ENCODE measurements at regions not wholly inside any gene's neighbourhood (a gene's known extent, or its start where the extent isn't known, plus 50 kb on each side); places are given as distances from the start of the nearest gene placed in this dataset.

DNA sequence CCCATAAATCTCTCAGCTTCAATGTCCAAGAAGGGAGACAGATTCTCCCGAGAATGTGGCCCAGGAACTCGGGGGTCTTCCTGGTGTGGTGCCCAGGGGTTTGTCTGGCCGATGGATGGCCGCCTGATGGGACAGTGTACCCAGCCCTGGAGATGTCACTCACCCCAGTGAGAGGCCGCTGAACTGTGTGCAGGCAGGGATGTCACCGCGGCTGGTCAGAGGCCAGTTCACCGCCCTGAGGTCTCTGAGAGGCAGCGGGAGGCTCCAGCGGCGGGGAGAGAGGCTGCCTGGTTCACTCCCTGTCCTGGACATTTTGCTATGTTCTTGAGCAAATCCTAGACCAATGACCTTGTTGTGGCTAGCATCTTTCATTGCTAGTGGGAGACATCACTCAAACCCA, 1349.5 kb downstream of the BRD1 start:
- DNase-seq = no peak

DNA sequence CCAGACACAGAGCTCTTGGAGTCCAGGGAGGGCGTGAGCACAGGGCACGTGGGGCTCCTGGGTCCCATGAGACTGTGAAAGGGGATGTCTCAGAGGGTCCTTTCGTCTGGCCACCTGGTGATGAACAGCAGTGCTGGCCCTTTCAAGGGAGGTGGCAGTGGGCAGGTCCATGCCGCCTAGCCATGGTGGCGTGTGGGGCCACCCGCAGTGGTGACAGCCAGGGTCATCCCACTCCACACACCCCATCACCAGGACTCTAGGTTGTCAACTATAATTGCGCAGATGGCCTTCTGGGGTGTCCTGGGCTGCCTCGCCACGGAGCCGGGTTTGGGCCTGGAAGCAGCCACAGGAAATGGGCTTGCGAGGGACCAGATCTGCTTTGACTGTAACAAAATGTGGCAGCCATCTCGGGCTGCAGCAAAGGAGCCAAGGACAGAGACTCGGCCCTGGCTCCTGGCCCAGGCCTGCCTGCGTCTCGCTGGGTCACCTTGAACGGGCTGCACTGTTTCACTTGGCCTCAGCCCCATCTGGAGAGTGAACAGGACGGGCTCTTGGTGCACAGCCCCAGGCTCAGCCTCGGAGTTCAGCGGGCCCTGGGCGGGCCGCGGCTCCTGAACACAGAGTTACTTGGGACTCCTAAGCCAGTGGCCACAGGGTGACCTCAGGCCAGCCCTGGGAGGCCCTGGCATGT, 1350.5 kb downstream of the BRD1 start:
- no peak for DNase-seq

DNA sequence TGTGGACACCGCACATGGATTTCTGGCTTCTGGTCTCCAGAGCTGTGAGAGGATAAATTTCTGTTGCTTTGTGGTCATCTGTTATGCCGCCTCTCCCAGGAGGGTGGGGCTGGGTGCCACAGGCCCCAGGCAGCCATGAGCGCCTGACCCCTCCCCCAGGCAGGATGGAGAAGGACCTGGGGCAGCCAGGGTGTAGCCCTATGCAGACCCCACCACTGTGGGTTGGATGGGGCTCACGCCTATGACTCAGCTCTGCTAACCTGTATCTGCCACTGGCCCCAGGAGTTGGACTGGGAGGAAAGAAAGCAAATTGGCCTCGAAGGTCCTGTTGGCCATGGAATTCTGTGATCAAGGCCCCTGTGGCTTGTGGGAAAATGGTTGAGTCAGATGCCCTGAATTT, 1351.1 kb downstream of the BRD1 start:
- DNase-seq = no peak

DNA sequence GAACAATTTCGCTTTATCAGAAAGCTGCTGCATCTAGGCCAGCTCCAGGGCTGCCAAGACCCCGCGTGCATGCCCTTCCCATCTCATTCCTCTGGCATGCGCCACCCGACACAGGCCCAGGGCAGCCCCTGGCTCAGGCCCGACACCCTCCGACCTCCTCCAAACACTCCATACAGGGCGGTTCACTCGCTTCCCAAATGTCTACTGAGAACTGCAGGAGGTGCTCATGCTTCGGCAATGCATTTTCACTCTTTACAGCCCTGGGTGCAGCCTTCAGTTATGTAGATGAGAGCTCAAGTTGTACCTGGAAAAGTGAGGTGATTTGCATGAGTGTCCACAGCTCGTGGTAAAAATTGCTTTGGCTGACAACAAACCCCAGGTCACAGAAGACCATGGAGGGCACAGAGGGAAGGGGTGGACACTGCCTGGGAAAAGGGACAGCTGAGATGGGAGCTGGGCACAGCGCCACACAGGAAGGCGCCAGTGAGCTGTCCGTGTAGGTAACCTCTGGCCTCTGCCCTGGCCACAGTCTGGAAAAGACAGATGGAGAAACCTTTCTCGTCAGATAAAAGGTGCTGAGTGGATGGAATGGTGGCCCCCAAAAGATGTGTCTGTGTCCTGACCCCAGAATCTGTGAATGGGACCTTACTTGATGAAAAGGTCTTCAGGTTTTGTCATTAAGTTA, 1351.9 kb downstream of the BRD1 start:
- no peak for DNase-seq

DNA sequence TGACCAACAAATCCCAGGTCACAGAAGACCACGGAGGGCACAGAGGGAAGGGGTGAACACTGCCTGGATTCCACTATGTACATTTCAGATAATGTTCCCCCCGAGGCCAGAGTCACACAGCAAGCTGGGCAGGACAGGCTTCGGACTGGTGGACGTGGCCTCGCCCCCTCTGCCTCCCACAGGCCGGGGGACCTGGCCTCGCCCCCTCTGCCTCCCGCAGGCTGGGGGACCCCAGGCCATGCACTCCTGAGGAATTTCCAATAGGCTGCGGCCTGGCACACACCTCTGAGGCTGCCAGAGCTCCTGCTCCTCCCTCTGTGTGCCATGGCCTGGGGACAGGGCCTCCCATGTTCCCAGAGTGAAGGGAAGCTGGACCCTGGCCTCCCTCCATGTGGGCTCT, 1352.8 kb downstream of the BRD1 start:
- DNase-seq = no peak

DNA sequence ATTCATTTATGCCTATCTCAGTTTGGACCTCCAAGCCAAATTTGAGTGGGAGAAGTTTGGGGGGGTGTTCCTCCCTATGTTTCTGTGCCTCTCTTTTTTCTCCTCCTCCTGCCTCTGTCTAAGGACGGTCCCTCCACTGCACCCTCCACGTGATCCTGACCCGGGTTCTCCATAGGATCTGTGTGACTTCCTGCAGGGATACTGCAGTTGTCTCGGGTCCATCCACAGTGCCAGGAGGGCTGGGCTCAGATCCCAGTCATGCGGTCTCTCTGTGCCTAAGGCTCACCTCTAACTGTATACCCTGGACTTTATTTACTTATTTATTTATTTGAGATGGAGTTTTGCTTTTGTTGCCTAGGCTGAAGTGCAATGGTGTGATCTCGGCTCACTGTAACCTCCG, 1354.5 kb downstream of the BRD1 start:
- no peak for DNase-seq

DNA sequence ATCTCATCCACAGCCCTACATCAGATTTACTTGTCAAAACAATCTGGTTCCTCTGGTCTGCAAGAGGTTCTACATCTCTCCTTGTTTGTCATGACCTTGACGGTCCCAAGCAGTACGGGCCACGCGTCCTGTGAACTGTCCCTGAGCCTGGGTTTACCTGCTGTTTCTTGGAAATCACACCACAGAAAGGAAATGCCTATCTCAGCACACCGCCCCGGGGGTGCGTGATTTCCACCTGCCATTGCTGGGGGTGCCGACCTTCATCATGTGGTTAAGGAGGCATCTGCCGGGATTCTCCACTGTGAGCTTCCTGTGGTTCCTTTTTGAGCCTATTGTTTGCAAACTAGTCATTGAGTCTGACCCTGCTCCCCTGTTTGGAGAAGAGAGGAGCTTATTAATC, 1363.4 kb downstream of the BRD1 start:
- DNase-seq = peak; percentile 77

DNA sequence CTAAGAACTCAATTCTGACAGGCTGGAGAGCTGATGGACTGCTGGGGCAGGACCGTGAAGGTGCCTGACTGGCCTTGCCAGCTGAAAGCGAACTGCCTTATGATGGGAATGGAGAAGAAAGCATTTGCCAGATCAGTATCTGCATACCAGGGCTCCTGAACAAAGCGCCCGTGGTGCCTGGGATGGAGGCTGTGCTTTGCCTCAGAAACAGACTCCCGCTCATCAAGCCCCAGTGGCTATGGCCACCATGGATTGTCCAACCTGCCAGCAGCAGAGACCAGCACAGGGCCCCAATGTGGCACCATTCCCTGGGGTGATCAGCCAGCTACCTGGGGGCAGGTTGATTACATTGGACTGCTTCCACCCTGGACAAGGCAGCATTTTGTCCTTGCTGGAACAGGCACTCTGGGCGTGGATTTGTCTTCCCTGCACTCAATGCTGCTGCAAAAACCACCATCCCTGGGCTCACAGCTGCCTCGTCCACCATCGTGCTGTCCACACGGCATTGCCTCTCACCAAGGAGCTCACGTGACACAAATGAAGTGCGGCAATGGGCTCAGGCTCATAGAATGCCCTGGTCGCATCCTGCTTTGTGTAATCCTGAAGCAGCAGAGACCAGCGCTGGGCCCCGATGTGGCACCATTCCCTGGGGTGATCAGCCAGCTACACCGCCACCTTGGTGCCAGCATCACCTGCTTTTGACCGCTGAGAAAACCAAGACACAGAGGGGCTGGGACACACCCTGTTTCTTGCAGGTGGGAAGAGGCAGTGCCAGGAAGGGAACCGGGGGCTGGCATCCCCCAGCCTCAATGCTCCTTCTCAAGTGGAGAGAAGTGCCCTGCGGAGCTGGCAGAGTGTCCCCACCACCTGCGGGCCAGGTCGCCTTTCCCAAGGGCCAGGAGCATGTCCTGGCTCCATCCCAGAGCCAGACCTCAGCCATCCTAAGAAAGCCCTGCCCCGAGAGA, 1367.5 kb downstream of the BRD1 start:
- no peak for DNase-seq

DNA sequence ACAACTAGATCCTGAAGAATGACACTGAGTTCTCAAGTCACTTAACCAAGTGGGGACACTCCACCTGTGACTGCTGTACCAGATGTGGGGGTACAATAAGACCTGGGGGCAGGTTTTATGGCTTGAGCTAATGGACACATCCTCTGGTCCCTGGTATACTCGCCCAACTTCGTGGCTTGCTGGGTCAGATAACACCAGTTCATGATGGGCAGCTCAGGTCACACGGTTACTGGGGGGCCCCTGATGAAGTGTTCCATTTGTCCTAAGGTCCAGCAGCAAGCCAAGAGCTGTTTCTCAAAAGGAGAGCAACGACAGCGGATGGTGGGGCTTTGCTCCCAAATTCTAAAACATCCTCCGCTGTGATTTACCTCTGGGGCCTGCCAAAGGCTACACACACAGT, 1368.4 kb downstream of the BRD1 start:
- no peak for DNase-seq

DNA sequence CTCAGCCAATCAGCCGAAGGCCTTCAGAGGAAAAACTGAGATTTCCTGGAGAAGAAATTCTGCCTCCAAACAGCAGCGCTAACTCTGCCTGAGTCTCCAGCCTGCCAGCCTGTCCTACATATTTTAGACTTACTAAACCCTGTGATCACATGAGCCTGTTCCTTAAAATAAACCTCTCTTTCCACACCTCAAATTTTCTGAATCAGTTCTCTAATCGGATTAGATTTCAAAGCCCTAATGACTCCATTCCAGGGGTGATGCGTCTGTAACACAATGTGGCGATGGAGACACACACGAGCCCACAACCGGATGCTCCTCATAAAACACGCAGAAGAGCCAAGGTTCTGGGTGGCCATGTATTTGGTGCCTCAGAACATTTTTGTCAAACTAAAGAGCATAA, 1371.2 kb downstream of the BRD1 start:
- DNase-seq = no peak

DNA sequence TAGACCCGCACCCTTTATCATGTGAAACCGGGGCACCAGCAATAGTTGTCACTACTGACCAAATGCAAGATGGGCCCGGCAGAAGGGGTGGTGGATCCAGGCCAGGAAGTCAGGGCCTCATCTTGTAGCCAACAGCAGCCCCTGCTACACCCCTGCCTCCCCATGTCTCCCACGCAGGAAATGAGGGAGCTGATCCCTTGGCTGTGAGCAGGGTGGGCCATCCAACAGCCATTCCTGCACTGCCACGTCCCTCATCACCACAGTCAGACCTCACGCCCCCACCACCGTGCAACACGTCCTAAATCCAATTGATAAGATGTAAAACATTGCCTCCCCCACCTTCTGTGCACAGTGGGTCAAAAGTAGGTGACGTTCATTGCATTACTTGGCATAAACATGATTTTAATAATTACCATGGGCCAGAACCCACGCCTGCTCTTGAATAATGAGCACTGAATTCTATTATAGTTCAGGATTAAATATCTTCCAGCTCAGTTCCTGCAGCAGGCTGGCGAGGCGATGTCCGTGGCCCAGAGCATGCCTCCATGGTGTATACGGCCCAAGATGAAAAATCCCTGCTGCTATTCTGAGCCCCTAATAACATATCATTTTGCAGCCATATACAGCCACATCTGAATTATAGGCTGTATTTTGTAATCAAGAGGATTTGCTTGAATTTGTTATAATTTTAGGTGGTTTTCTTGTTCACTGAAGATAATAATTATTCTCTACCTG, 1373.8 kb downstream of the BRD1 start:
- DNase-seq = no peak

DNA sequence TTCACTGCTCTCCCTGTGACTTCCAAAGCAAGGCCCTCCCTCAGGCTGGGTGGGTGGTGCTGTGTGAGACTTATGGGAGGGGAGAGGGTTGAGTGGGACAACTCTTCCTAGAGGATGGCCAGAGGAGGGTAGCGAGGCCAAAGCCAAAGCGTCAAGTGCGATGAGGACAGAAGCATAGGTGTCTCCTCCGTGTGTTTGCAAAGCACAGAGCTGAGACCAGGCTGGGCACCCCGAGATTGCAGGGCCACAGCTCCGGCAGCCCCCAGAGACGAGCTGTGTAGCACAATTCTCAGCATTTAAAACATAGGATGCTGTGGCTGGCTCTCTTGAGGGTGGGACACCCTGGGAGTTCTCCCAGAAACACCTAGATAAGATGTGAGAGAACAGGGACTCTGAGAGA, 1374.5 kb downstream of the BRD1 start:
- no peak for DNase-seq

DNA sequence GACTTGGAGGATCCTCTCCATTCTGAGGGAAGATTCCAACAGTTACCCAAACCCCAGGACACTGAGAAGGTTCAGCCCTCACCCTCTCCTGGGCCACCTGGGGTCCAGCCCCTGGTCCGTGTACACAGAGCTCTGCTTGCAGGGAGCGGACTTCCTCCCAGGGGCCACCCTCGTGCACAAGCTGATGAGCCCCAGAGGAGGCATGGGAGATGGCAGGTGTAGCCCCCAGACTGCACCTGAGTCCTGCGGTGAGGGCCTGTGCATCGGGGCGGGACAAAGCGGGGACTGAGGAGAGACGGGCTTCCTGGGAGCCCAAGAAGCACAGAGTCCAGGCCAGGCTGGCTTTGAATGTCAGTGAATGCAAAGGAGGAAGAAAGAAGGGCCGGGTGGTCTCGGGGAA, 1374.9 kb downstream of the BRD1 start:
- no peak for DNase-seq

DNA sequence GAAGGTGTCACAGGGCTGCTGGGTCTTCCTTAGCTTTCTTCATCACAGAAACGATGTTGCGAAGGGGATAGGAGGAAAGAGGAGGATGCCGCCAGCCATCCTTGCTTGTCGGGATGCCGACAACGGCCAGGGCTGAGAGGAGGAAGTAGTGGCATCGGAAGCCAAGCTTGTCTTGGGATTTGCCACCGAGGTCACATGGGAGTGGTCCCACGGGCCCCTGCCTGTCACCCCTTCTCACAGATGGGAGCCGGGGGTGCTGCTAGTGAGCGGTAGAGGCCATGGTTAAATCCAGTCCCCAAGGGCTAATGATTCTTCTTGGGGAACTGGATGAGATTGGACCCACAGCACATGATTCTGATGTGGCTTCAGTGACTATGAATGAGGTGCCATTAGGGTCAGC, 1375.8 kb downstream of the BRD1 start:
- no peak for DNase-seq

DNA sequence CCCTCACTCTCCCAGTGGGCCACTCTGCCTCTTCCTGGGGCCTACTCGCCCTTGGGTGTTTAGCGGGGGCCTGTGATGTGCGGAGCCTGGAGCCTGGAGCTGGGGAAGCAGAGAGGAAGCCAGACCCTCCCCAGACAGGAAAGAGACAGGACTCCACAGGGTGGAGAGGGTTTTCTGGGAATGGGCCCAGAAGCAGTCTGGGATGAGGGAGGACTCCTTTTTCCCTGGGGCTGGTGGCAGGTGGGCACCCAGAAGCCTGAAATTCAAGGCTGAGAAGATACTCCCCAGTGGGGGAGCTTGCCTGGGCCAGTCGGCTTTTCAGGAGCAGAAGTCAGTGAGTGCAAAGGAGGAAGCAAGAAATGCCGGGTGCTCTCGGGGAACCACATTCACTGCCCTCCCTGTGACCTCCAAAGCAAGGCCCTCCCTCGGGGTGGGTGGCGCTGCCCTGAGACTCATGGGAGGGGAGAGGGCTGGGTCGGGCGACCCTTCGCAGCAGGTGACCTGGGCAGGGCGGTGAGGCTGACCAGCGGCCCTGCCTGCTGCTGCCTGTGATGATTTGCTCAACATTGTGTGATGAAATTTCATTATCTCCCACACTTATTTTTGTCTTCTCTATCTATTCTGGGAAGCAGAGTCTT, 1377.4 kb downstream of the BRD1 start:
- DNase-seq = no peak

DNA sequence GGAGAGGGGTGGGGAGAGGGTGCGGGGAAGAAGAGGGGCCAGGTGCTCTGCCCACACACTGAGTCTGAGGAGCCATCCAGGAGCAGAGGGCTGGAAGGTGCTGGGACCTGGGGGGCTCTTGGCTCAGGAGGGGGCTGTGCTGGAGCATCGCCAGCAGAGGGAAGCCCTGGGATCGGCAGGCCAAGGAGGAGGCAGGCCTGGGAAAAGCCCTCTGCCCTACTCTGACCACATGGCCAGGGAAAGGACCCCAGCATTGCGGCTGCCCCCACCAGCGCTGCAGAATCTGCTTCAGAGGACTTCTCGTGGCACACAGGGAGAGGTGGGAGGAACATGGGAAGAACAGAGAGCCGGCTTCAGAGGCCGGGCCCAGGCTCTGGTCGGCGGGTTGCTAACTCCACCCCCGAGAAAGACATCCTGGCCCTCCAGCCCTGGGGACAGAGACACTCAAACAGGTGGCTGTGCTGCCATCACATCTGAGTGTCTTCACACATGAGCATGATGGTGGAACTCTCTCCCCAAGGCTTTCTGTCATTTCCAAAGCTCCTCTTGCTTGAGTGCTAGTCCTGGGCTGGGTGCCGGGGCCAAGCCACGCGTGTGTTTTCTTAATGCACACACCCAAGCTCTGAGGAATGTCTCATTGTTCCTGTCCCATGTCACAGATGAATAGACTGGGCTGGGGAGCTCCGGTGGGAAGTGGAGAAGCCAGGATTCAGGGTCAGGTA, 1378.0 kb downstream of the BRD1 start:
- no peak for DNase-seq

DNA sequence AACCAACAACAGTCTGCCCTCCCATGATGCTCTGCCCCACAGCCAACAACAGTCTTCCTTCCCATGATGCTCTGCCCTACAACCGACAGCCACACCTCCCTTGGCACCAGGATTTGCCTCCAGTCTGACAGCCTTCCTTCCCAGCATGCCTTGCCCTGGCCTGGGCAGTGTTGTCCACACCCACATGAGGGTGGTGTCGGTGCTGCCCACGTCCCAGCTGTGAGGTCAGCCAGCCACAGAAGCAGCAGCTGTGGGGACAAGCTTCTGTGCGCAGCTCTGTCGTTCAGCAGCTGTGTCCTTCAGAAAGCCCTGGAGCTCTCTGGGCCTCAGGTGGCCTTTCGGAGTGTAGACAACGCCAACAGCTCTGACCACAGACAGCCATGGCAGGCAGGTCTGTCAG, 1378.9 kb downstream of the BRD1 start:
- DNase-seq = no peak

DNA sequence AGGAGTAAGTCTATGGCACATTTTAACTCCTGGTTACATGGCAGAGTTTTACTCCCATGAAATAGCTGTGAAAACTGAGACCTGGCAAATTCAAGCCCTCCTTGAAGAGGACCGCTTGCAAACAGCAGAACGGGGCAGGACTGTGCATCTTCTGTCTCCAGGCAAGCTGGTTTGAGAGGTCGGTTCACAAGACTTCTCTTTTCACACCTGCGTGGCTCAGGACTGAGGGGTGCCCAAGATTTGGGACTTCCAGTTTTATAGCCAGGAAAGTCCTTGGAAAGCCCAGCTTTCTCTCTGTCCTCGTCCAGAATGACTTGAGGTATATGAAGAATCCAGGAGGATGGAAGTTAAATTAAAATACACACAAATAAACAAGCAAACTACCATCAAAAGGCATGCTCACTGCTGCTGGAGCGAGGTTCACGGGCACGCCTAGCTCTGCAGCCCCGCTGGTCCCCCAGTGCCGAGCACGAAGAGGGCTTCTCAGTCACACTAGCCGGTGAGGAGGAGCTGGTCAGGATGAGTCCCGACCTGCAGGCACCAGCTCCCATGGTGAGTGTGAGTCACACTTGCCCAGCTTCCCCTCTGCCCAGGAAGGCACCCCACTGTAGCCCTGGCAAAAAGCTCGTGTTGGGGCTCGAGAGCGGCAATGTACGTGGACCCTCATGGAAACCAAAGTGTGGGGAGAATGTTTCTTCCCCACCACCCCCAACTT, 1382.4 kb downstream of the BRD1 start:
- no peak for DNase-seq

DNA sequence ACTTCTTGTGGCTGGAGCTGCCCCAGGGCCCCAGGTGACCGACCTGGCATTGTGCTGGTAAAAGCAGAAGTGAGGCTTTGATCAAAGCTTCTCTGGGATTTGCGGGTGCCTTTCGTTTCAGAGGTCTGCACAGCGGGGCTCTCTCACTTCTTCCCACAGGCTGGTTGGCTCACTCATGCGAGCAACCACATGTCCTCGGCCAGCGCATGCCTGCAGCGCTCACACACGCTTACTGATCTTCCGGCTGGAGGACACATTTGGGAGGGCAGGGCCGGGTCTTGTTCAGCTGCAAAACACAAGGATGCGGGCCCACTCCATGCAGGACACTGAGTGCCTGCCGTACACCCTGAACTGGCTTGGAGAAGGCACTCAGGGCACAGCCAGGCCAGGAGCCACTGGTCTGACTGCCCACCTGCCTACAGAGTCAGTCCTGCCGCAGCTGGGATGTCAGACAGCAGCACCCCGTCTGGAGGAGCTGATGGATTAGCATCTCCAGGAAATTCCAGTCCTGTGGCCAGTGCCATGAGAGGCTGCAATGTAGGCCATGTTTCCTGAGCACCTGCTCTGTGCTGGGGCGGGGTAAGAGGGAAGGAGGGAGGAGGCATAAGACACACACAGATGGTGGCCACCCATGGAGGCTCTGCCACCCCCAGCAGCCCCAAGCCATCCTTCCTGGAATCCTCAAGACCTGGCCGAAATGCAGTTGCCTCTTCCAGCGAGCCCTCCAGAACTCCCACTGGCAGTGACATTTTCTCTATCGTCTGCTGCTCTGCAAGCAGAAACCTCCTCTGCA, 1383.2 kb downstream of the BRD1 start:
- no peak for DNase-seq

DNA sequence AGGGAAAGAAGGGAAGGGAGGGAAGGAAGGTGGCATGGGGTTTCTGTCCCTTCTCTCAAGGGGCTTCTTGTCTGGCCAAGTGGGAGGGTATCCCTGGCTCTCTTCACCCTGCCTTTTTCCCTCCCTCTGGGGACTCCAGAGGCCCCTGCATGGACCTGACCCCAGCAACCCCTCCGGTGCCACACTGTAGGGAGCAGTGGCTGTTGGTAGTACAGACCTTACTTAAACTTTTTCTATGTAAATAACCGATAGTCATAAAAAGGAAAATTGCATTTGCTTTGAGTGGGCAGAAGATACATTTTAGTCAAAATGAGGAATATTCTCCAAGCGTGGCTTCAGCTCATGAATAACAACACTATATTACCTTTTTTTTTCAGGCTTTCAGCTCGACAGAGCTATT, 1384.0 kb downstream of the BRD1 start:
- no peak for DNase-seq
